Keratinocyte (primary cell): ENCODE measurements at regions not wholly inside any gene's neighbourhood (a gene's known extent, or its start where the extent isn't known, plus 50 kb on each side); places are given as distances from the start of the nearest gene placed in this dataset.

Source experiments
- DNase-seq: peaks from one replicate; pipeline ENCODE4 v3.0.0-alpha.2; 2011; ENCODE audit warnings: low read depth, missing footprints, low spot score
- FAIRE-seq: peaks from 2 replicates; lab custom pipeline; 2011; peaks lifted over from hg19 to GRCh38; lab: Jason Lieb, UNC
- H2AFZ ChIP-seq: 2 replicates; pipeline ENCODE4 v1.6.0; 2012; ENCODE audit warnings: low read length, control low read depth, inconsistent platforms; ENCODE audit not compliant: control insufficient read depth
- H3K27ac ChIP-seq: 2 replicates; pipeline ENCODE4 v1.5.1; 2011; ENCODE audit warnings: low read length; ENCODE audit not compliant: control insufficient read depth, insufficient read depth
- H3K27me3 ChIP-seq: 3 replicates; pipeline ENCODE4 v1.6.0; 2011; ENCODE audit warnings: low read length; ENCODE audit not compliant: control insufficient read depth, insufficient read depth; ENCODE audit errors: extremely low read depth
- H3K36me3 ChIP-seq, 2 experiments: 2 replicates in 1 of 2; 3 replicates in 1 of 2; pipeline ENCODE4 v1.5.1; 2011; ENCODE audit warnings: low read length in 2 of 2, mild to moderate bottlenecking in 1 of 2; ENCODE audit not compliant: control insufficient read depth in 2 of 2, insufficient read depth in 2 of 2; ENCODE audit errors: extremely low read depth in 1 of 2
- H3K4me1 ChIP-seq: 3 replicates; pipeline ENCODE4 v1.5.1; 2011; ENCODE audit warnings: low read length; ENCODE audit not compliant: control insufficient read depth, insufficient read depth; ENCODE audit errors: extremely low read depth
- H3K4me2 ChIP-seq: 3 replicates; pipeline ENCODE4 v1.6.0; 2011; ENCODE audit warnings: low read depth, low read length; ENCODE audit not compliant: control insufficient read depth, insufficient read depth; ENCODE audit errors: extremely low read depth
- H3K4me3 ChIP-seq, 3 experiments: fragments of 200-600 bp in 1 of 3; sonication (generic) in 1 of 3; 2 replicates in 2 of 3; 3 replicates in 1 of 3; pipeline ENCODE4 v1.5.1; 2011 to 2016; ENCODE audit warnings: low read length in 3 of 3, mild to moderate bottlenecking in 3 of 3, control low read depth in 2 of 3, inconsistent platforms in 1 of 3, low read depth in 1 of 3, mixed read lengths in 1 of 3, mixed run types in 1 of 3, moderate library complexity in 1 of 3; ENCODE audit not compliant: control insufficient read depth in 2 of 3, insufficient read depth in 2 of 3; ENCODE audit errors: extremely low read depth in 1 of 3
- H3K79me2 ChIP-seq: 2 replicates; pipeline ENCODE4 v1.6.0; 2012; ENCODE audit warnings: low read length; ENCODE audit not compliant: control insufficient read depth, insufficient read depth
- H3K9ac ChIP-seq: 3 replicates; pipeline ENCODE4 v1.6.0; 2011; ENCODE audit warnings: low read length; ENCODE audit not compliant: control insufficient read depth, insufficient read depth; ENCODE audit errors: extremely low read depth
- H3K9me1 ChIP-seq: 3 replicates; pipeline ENCODE4 v1.6.0; 2011; ENCODE audit warnings: low read length; ENCODE audit not compliant: control insufficient read depth, insufficient read depth; ENCODE audit errors: extremely low read depth
- H3K9me3 ChIP-seq: 2 replicates; pipeline ENCODE4 v1.5.1; 2012; ENCODE audit warnings: low read depth, low read length; ENCODE audit not compliant: control insufficient read depth
- H4K20me1 ChIP-seq: 3 replicates; pipeline ENCODE4 v1.6.0; 2011; ENCODE audit warnings: low read length; ENCODE audit not compliant: control insufficient read depth, insufficient read depth; ENCODE audit errors: extremely low read depth
- EZH2 ChIP-seq: IDR thresholded peaks from one replicate; pipeline ENCODE4 v1.6.1; 2012; ENCODE audit warnings: inconsistent platforms, mild to moderate bottlenecking, low read length, moderate library complexity
- dilution Hi-C: fragments of 300-500 bp; cut with MboI; formaldehyde crosslinking; loops from one replicate; pipeline ENCODE4 v1.7.0; 2020; ENCODE audit warnings: low sequenced_read_pairs; ENCODE audit not compliant: extremely low pct_ligation_motif_present
- TF ChIP-seq, protein P1 (sequence below), 3 experiments: IDR thresholded peaks in 1 of 3; conservative IDR thresholded peaks in 1 of 3; optimal IDR thresholded peaks in 1 of 3; 2 replicates in 2 of 3; 3 replicates in 1 of 3; pipeline versions ENCODE3 to v1.5.1; 2011; ENCODE audit warnings: low read length in 3 of 3, mild to moderate bottlenecking in 3 of 3, moderate library complexity in 2 of 3, control low read depth in 1 of 3, inconsistent platforms in 1 of 3; ENCODE audit not compliant: insufficient read depth in 2 of 3; ENCODE audit errors: extremely low read depth in 1 of 3

DNA sequence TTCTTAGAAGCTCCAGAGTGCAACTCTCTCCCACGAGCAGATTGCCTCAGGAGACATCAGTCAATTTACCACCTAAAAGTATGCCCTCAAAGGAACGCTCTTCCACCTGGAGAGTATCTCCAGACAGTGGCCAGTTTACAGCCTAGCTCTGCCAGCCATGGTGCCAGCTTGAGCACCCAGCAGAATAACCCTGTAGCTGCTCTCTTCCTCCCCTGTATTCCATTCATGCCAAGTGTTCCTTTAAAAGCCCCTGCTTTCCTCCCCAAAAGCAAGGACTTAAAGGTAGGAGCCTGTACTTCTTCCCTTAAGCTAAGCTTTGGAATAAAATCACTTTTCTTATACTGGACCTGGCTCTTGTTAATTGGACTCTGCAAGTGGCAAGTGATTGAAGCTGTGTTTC, 245.4 kb upstream of the TMEM132C start:
- H2AFZ ChIP-seq, result no peak overlapping the region
- no peaks in the 10 kb centered on the region for H3K9me1 ChIP-seq
- no peak overlapping the region for H3K4me3 ChIP-seq
- H3K27me3 ChIP-seq, result no peaks in the 10 kb centered on the region
- dilution Hi-C loops, result no loop called here
- no peak overlapping the region for H3K27ac ChIP-seq
- H3K4me1 ChIP-seq, result no peaks in the 10 kb centered on the region
- no peaks in the 10 kb centered on the region for H3K36me3 ChIP-seq
- H3K4me2 ChIP-seq, result no peak overlapping the region
- no peak for DNase-seq
- FAIRE-seq, result no peak
- no peaks in the 10 kb centered on the region for H4K20me1 ChIP-seq
- TF ChIP-seq, protein P1, sequence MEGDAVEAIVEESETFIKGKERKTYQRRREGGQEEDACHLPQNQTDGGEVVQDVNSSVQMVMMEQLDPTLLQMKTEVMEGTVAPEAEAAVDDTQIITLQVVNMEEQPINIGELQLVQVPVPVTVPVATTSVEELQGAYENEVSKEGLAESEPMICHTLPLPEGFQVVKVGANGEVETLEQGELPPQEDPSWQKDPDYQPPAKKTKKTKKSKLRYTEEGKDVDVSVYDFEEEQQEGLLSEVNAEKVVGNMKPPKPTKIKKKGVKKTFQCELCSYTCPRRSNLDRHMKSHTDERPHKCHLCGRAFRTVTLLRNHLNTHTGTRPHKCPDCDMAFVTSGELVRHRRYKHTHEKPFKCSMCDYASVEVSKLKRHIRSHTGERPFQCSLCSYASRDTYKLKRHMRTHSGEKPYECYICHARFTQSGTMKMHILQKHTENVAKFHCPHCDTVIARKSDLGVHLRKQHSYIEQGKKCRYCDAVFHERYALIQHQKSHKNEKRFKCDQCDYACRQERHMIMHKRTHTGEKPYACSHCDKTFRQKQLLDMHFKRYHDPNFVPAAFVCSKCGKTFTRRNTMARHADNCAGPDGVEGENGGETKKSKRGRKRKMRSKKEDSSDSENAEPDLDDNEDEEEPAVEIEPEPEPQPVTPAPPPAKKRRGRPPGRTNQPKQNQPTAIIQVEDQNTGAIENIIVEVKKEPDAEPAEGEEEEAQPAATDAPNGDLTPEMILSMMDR (optimal IDR thresholded peaks at IDR 0.05 in 1 of 3, IDR thresholded peaks at IDR 0.05 in 1 of 3, conservative IDR thresholded peaks at IDR 0.05 in 1 of 3; ENCODE audit: extremely low read depth in 1 of 3, insufficient read depth in 2 of 3, low read length in 3 of 3), result no peak
- no peak for TF ChIP-seq EZH2
- no peaks in the 10 kb centered on the region for H3K9me3 ChIP-seq
- no peak overlapping the region for H3K9ac ChIP-seq
- no peaks in the 10 kb centered on the region for H3K79me2 ChIP-seq

DNA sequence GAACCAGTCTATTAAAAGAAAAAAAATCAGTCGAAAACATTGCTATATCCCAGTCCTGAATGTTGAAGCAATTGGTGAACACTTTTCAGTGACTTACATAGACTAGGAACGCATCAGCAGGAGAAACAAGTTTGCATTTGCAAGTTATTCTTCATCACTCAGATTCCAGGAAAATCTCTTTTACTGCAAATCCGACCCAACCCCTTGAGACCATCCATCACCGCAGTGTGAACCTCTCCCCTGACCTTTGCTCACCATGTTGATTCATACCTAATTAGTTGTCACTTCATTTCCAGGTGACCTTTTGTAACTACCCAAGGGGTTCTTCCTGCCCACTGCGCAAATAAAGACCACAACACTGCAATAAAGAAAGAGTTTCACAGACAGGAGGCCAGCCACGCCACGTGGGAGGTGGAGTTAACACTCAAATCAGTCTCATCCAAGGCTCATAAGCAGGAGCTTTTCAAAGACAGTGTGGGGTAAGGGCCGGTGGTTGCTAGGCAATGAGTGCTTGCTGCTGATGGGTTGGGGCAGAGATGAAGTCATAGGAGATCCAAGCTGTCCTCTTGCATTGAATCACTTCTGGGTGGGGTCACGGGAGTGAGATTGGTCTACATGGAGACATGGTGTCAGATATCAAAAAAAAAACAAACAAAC, 241.3 kb upstream of the TMEM132C start:
- Histone ChIP-seq H3K9me3 (peaks cover 2% of the 10 kb centered on the region), H3K36me3 (no peaks in the 10 kb centered on the region), H3K4me3 (no peak overlapping the region), H3K9ac (no peak overlapping the region), H3K4me2 (no peak overlapping the region), H3K79me2 (no peaks in the 10 kb centered on the region), H3K27me3 (no peaks in the 10 kb centered on the region), H3K9me1 (no peaks in the 10 kb centered on the region), H2AFZ (no peak overlapping the region), H3K27ac (no peak overlapping the region), H4K20me1 (no peaks in the 10 kb centered on the region), H3K4me1 (no peaks in the 10 kb centered on the region)
- DNase-seq (no peak), FAIRE-seq (no peak)
- dilution Hi-C loops, result no loop called here
- TF ChIP-seq, protein P1 (optimal IDR thresholded peaks at IDR 0.05 in 1 of 3, IDR thresholded peaks at IDR 0.05 in 1 of 3, conservative IDR thresholded peaks at IDR 0.05 in 1 of 3; ENCODE audit: extremely low read depth in 1 of 3, insufficient read depth in 2 of 3, low read length in 3 of 3), result no peak
- TF ChIP-seq EZH2, result no peak
